Skin epidermis (tissue), 12 donors: ENCODE measurements at regions not wholly inside any gene's neighbourhood (a gene's known extent, or its start where the extent isn't known, plus 50 kb on each side); places are given as distances from the start of the nearest gene placed in this dataset.

Experiments used
- H3K27ac ChIP-seq, 21 experiments: fragments of 200-600 bp; sonication (generic) in 11 of 21; one replicate each; pipeline ENCODE4 v1.5.0; 2020; ENCODE audit warnings: mild to moderate bottlenecking in 3 of 21, inconsistent platforms in 2 of 21, moderate library complexity in 2 of 21
- H3K4me3 ChIP-seq, 7 experiments: fragments of 200-600 bp; sonication (generic) in 2 of 7; one replicate each; pipeline ENCODE4 v1.5.0; 2020; ENCODE audit warnings: inconsistent platforms in 2 of 7, mild to moderate bottlenecking in 2 of 7, moderate library complexity in 1 of 7

DNA sequence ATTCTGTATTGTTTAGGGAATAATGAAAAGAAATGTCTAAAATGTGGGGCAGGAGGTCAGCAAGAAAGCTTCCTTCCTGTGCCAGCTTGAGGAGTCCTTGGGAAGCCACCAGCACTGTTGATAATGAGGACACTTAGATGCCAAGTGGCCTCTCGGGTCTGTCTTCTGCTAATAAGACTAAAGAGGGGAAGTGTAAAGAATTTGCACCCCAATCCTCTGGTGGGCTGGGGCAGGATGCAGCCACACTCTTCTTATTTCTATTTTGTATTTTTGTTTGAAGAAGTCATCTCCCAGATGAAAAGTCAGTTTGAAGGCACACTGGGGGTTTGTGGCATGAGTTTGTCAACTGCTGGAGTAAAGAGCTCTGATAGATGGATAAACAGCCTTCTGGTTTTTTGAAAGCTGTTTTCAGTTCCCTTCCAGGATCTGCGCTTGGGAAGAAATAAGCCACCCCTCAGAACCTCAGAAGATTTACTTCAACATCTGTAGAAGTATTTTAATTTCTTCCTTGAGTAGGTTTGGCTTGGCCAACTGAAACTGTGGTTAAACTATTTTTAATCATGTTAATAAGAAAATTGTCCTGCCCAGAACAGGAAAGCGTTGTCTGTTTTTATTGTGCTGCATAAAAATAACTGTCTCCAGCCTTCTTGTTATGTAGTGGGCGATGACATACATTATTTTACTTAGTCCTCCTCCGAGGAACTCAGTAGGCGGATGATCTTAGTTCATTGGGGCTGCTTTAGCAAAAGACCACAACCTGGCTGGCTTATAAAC is 128.8 kb upstream of the GPR26 start:
- Histone ChIP-seq H3K27ac (no peak overlapping the region), H3K4me3 (no peak overlapping the region)

DNA sequence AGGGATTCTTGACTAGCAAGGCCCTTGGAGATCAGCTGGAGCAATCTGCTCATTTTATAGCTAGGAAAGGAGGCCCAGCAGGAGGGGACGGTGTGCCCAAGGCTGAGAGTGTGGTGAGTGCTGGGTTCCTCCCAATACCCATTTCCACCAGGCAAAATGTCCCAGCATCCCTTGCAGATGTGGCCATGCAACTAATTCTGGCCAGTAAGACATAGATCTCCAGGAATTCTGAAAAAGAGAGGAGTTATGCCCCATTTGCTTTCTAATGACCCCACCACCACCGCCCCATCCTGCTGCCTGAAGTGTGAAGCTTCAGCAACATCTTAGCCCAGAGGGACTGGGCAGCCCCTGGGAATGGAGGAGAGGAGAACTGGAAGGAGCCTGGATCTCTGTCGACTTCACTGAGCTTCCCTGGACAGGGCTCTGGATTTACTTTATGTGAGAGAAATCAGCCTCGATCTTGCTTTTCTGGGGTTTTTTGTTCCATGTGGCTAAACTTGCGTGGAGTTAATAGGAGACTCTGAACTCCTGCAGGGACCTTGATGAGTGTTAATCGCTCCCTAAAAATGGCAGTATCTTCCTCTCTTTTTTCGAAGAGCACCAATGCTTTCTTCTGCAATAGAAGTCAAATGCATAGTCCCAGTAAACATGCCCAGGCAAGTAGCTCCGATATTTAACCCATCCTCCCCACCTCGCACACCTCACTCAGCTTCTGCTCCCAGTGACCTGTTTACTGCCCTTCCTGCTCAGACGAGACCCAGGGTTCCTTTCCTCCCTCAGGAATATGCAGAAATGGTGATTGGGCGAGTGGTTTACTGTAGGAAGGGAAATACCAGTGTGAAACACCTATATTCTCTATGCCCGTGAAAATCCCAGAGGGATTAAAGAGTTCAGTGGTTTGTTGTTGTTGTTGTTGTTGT is 127.5 kb upstream of the GPR26 start:
- H3K27ac ChIP-seq: no peak overlapping the region
- H3K4me3 ChIP-seq: no peak overlapping the region

DNA sequence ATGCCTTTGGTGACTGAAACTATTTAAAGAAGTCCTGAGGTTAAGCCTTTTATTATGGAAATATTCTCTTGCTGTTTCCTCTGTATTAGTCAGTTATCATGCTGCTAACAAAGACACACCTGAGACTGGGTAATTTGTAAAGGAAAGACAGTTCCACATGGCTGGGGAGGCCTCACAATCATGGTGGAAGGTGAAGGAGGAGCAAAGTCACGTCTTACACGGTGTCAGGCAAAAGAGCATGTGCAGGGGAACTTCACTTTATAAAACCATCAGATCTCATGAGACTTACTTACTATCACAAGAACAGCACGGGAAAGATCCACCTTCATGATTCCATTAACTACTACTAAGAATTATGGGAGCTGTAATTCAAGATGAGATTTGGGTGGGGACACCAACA is 121.2 kb upstream of the GPR26 start:
- no peak overlapping the region for H3K27ac ChIP-seq
- no peak overlapping the region for H3K4me3 ChIP-seq

DNA sequence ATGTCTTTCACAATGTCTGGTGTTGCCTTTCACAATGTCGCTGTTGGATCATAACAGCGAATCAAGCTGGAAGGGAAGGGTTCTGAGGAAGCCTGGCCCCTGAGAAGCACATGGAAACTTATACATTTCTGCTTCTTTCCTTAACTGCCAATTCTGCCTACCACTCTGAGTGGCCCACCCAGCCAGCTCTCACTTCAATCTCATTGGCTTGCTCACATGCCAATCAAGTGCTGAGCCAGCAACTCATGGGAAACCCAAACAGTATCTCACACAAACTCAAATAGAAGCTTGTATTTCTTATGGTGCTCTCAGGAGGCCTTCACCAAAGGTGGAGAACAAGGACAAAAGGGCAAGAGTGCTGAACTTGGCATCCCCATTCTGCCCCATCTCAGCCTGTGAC is 117.4 kb upstream of the GPR26 start:
- Histone ChIP-seq H3K4me3 (no peak overlapping the region), H3K27ac (no peak overlapping the region)

DNA sequence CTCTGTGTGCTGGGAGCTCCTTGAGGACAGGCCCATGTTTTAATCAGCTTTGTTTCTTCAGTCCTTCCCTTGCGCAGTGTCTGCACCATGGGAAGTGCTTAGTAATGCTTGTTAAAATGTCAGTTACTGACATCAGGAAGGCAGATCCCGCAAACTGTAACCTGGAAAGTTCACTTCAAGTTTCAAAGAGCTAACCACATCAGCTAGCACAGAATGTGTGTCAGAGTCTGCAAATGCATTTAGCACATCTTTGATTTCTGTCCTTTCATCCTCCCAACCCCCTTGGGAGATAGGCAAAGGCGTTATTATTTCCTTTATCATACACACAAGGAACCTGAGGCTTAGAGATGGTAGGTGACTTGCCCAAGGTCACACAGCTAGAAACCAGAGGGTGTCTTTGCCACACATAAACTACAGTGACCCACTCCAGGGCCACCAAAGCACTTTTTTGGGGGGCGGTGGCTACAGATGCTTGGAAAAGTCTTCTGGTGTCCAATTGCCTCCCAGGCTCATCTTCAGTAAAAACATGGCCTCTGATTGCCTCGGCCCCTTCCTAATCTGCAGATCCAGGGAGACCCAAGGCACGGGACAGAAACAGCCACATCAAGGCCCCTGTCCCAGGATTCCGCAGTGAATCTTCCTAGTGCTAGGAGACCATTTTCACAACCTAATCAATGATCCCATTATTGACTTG is 116.2 kb upstream of the GPR26 start:
- no peak overlapping the region for H3K4me3 ChIP-seq
- no peak overlapping the region for H3K27ac ChIP-seq

DNA sequence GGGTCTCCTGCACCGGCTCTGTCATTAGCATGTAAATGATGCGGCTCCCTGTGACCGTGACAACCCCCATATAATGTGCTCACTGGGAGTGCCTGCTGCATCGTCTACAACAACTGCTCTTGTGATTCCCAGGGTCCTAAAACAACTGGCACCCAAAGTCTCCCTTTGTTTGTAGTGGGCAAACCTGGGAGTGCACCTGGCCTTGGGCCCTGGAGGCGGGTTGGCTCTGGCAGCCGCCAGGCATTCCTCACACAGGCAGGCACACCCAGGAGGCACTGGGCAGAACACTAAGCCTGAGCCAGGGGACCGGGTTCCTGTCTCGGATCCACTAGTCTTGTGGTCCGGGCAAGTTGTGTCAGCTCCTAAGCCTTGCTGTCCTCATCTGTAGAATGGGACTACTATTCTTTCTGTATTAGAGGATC is 115.5 kb upstream of the GPR26 start:
- H3K27ac ChIP-seq: no peak overlapping the region
- no peak overlapping the region for H3K4me3 ChIP-seq

DNA sequence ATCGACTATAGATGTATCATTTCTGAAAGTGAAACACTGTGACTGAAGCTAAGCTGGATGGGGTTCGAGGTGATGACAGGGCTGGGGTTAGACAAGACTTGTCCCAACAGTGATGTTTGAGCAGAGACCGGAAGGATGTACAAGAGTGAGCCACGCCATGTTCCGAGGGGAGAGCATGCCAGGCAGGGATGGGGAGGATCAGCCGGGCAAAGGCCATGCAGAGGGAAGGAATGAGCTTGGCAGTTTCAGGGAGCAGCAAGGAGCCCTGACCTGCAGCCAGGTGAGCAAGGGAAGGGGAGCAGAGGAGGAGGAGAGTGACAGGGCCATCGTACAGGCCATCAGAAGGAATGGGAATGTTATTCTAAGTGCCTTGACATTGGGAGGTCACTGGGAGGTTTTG is 114.9 kb upstream of the GPR26 start:
- no peak overlapping the region for H3K27ac ChIP-seq

DNA sequence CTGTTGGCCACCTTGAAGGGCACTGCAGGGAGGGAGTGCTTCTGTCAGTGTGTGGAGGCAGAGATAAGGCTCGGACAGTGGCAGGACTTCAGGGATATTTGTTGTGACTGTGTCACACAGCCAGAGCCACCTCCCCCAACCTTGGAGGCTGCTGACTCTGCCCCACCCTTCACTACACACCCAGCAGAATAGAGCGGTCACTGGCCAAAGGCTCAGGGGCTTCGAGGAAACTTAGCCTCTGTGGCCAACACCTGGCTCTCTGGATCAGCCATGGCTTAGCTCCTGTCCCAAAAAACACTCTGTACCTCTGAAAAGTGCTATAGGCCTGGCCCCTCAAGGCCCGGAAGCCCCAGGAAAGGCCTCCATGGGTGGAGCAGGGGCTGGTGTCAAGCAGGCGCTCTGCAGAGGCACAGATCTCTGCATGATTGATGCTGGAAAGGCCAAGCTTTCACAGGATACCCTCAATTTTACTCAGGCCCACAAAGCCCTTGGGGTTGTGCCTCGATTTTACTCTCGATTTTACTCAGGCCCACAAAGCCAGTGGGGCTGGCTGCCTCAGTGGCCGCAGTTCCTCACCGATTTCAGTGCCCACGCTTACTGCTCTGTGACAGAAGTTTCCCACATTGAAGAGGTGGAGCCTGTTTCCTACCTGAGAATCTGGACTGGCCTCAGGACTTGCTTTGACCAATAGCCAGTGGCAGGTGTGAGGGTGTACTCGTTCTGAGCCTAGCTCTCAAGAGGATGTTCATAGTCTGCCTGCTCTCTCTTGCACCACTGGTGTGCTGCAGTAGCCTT is 113.2 kb upstream of the GPR26 start:
- Histone ChIP-seq H3K4me3 (no peak overlapping the region), H3K27ac (no peak overlapping the region)

More for the DNA sequence above, 114.9 kb upstream of the GPR26 start:
- H3K4me3 ChIP-seq: no peak overlapping the region

DNA sequence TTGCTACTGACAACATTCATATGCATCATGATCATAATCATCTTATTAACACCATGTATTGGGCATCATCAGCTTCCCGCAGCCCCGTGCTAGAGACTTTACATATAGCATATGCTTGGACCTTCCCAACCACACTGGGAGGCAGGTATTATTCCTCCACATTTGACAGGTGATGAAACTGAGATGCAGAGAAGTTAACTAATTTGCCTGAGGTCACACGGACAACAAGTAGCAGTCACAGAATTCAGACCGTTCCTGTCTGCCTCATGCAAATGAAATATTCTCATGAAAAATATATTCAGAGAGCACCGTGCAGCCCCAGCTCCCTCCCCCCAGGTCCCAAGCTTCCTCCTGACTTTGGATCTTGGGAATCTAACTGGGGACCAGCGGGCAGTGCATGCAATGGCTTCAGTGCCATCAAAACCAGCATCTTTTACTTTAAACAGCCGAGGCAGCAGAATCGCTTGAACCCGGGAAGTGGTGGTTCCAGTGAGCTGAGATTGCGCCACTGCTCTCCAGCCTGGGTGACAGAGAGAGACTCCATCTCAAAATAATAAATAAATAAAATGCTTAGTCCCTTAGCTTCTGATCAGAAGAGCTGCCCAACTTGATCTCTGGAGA is 112.2 kb upstream of the GPR26 start:
- Histone ChIP-seq H3K27ac (no peak overlapping the region), H3K4me3 (no peak overlapping the region)

DNA sequence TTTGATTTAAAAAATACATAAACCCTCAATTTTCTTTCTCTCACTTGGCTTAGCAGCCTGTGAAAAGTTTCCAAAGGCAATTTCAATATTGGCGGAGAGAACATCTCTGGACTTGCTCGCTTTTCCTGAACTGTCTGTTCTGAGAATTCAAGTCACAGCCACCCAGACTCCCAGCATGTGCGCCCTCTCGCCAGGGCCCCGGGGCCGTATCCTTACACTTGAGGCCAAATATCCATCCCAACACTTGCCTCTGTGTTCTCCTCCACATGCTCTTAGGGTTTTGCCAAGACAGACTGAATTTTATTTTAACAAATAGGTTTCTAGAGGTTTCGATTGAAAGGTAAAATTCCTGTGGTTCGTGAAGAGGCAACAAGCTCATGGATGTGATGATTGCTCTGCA is 111.5 kb upstream of the GPR26 start:
- Histone ChIP-seq H3K27ac (no peak overlapping the region), H3K4me3 (no peak overlapping the region)

DNA sequence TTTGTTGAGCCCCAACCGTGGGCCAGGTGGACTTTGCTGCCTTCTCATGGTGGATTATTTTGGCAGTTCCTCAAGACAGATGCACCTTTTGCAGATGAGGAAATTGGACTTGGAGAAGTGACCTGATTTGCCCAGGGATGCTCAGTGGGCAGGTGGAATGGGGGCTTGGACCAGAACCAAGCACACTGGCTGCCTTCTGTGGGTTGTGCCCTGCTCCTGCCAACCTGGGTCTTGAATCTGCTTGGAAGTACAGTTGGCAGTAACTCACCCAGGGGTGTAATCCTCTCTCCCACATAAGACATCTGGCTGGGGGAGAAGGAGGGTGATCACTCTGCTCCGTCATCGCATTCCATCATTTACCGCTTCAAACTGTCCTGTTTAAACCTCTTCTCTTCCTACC is 110.5 kb upstream of the GPR26 start:
- H3K27ac ChIP-seq: no peak overlapping the region
- H3K4me3 ChIP-seq: no peak overlapping the region

DNA sequence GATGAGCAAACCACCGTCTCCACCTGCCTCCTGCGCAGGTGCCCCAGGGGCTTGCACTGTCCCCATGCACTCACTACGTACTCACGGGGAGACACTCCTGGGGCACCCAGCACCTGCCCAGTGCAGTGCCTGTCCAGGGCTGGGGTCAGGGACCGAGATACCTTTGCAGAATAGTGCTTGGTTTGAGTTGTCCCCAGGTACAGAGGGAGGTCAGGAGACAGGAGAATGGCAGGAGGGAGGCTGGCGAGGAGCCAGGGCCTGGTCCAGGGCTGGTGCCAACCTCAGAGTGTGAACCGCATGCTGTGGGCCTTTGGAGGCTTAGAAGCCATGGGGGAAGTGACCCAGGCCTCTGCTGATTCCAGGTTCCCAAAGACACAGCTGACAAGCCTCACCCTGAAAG is 110.1 kb upstream of the GPR26 start:
- Histone ChIP-seq H3K27ac (no peak overlapping the region), H3K4me3 (no peak overlapping the region)

DNA sequence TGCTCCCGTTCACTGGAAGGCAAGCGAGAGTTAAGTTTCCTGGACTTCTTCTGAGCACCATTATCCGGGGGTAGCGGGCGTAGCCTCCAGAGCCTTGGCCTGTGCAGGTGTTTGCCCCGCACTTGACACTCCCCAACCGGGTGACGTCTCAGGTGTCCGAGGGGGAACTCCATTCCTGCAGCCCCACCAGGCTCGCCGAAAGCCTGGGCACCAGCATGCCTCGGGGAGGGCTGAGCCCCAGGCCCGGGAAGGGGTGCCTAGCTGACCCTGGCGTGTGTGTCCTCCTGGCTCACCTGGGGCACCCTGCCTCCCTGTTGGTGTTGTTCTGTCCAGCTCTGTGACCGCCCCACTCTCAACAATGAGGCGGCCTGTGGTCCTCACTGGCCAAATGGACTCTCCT is 109.4 kb upstream of the GPR26 start:
- Histone ChIP-seq H3K27ac (no peak overlapping the region), H3K4me3 (no peak overlapping the region)

DNA sequence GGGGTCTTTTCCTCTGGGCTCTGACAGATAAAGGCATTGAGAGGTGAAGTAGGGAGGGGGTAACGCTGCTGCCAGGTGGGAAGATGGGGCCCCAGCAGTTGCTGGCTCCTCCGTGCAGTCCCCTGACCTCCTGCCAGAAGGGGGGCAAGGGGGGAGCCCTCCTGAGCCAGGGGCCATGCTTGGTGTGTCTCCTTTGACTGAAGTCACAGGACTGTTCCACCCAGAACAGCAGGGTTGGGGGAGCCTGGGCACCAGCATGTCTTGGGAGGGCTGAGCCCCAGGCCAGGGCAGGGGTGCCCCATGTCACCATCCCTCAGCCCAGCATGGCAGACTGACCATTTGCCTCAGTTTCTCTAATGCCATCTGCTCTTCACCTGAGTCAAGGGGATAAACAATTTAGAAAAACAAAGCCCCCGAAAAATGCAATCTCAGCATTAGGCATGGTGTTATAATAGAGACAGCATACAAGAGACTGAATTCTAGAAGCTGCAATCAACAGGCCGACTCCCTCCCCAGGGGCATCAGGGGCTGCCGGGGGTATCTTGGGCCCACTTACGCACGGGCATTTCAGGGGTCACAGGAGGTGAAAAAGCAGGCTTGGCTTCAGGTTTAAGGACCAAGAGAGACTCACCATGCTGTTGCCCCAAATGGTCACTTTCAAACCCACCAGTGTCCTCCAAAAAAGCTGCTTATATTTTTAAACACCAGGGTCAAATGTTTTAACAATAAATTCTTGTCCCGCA is 108.6 kb upstream of the GPR26 start:
- no peak overlapping the region for H3K27ac ChIP-seq
- H3K4me3 ChIP-seq: no peak overlapping the region

DNA sequence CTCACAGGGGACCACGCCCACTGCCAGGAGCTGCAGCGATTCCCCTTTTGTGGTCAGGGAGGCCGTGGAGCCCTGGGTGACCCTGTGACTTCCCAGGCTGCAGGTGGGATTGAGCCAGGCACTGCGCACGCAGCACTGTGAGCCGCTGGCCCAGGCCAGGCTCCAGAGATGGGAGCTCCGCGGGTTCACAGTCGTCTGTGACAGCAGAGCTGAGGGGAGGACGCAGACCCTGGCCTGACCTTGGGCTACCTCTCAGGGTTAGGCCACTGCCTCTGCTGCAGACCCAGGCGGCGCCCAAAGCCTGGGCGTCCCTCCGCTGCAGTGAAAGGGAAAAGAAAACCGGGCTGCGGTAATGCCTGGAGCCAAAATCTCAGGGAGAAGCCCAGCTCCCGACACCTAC is 107.5 kb upstream of the GPR26 start:
- Histone ChIP-seq H3K27ac (no peak overlapping the region), H3K4me3 (no peak overlapping the region)

DNA sequence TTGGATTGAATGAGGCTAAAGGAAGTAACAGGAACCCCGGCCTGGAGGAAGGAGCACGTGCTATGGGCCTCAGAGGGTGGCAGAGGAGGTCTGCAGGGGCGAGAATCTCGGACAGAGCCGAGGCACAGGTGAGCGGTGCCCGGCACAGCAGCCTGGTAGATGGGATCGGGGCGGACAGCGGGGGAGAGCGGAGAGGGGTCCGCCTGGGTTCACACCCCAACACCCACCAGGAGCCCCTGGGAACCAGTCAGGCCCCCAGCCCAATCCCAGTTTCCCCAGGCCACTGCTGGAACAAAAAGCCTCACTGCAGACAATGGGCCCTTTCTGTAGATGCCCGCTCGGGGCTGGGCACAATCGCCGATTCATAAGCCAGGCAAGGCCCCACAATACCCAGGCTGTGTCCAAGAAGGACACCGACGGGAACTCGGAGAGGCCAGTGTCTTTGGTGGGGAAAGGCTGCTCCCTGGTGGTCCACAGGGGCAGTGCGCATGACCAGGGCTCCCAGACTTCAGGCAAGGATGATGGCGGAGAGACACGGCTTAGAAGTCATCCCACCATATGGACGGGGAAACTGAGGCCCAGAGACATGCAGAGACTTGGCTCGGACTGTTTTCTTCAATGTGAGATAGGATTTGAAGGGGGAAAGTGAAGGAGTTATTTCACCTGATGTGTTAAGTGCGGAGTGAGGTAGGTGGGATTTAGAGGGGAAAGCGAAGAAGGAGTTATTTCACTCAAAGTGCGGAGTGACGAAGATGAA is 106.9 kb upstream of the GPR26 start:
- no peak overlapping the region for H3K4me3 ChIP-seq
- H3K27ac ChIP-seq: no peak overlapping the region

DNA sequence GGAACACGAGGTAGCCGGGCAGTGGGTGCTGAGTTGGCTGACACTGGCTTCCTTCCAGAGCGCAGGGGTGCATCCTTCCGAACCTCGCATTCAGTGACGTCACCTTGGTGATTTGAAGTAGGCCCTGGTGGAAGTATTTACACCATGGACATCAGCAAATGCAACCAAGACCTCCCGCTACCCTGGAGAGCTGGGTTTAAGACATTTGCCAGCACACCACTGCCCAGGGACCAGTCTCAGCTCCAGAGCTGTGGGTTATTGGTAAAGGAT is 106.4 kb upstream of the GPR26 start:
- Histone ChIP-seq H3K27ac (no peak overlapping the region), H3K4me3 (no peak overlapping the region)
